ENCODE measurements at regions not wholly inside any gene's neighbourhood (a gene's known extent, or its start where the extent isn't known, plus 50 kb on each side); places are given as distances from the start of the nearest gene placed in this dataset.
"Not testable (repeated sequence)": the region's sequence is repeated elsewhere in the genome, so short reads cannot be mapped to it uniquely, and the experiment has no call there.

DNA sequence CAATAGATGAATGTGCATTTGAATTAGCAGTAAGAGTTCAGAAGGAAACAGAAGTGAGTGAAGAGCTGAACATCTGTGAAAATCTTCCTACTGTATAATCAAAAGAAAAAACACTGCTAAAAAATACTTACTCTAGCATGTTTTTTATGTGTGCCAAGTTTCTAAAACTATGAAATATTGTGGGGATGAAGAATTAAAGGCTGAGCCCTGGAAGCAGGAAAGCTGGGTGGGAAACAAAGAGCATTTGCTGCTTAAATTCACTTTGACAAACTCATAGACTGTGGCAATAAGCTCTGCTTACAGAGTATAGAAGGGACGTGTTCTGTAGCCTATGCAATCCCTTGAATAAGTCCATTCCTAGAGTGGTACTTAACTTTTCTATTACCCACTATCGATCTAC is 261.7 kb downstream of the ANKRD50 start:
- no peak for DNase-seq

DNA sequence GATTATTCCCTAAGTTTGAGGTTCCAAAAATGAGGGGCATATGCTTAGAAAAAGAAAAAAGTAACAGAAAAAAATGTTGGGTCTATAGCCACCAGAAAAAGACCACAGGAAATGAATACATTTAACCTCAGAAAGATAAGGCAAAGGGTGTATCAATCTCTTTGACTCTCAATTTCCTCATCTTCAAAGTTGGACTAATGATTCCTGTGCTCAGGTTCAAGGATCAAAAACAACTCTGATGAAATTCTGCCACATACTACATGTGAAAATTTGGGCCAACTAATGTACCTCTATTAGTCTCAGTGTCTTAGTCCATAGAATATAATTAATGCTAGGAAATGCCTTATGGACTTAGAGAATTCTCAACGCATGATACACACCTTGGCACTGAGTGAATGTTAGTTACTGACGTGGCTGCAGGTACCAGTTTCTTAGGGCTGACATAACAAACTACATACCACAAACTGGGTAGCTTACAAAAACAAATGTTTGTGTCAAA is 257.7 kb downstream of the ANKRD50 start:
- no peak for DNase-seq

DNA sequence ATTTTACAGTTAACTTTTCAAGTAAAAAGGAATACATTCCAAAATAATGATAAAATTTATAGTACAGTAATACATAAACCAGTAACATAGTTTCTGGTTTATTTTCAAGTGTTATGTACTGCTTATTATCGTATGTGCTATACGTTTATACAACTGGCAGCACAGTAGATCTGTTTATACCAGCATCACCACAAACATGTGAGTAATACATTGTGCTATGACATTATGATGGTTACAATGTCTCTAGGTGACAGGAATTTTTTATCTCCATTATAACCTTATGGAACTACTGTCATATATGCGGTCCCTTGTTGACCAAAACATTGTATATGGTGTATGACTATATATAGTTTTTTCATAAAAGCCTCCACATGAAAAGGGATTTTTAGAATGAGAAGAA is 256.9 kb downstream of the ANKRD50 start:
- no peak for DNase-seq

DNA sequence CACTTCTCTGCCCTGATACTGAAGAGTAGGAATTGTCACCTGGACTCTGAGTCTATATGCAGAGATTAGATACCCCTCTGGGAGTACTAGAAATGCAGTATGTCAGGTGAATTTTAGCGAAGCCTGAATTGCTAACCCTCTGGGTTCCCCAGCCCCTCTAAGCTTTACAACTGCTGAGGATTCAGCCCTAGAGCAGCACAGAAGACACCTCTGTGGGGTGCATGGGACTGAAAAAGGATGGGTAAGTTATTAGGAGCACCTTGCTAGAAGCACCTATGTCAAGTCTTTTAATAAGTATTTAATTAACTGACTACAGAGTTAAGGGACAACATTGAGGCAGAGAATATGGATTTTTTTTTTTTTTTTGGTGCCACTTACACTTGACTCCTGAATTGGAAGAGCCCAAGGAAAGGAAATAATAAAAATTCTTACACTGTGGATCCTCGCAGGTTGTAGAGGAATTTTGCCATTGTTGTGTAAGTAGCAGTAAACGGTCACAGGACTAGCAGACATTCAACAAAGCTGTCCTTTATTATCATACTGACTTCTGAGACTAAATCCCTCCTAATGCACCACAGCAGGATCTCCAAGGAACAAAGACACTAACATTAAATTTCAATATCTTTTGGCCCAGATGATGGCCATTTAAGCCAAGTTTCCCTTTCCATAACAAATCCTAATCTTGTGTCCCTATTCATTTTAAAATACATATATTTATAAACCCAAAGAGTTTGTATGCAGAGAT is 253.2 kb downstream of the ANKRD50 start:
- no peak for DNase-seq

- DNase-seq, result no peak
Observed at GRCh38 chr4:124459941-124460310, 252.6 kb downstream of the ANKRD50 start.

- DNase-seq, result not testable (repeated sequence)
Observed at GRCh38 chr4:124461592-124461991, 250.9 kb downstream of the ANKRD50 start.

DNA sequence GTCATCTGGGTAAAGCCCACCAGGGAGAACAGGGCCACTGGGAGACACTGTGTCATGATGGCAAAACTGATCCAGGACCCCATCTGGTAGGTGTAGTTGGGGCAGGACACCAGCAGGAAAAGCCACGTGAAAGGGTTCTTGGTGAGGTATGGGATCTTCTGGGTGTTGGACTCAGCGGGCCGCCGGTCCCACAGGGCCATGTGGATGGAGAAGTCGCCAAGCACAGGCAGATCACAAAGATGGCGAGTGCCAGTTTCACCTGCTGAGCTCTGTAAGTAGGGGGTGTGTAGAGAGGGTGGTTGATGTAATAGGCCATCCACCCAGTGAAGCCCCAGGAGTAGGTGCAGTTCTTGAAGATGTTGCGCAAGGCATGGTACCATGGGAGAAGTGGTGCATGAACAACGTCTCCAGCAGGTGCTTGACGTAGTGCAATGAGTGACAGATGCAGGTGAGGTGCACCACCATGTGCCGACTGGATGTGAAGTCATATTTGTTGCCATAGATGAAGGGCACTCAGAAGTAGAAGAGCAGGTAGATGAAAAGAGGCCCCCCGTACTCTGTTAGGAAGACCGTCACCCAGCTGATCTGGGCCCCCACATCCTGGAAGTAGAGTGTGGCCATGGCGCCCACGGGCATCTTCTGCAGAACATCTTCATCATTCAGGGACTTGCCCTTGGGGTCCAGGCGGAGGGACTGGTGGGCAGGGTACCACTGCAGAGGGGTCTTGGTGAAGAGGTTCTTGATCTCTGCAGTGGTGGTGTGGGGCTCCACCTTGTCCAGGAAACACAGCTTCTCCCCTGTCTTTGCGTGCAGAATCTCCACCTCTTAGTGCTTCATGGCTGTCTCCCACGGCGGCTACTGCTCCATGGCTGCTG is 249.3 kb downstream of the ANKRD50 start:
- DNase-seq, result no peak

- DNase-seq, result no peak
Observed at GRCh38 chr4:124464836-124465235, 247.7 kb downstream of the ANKRD50 start.

DNA sequence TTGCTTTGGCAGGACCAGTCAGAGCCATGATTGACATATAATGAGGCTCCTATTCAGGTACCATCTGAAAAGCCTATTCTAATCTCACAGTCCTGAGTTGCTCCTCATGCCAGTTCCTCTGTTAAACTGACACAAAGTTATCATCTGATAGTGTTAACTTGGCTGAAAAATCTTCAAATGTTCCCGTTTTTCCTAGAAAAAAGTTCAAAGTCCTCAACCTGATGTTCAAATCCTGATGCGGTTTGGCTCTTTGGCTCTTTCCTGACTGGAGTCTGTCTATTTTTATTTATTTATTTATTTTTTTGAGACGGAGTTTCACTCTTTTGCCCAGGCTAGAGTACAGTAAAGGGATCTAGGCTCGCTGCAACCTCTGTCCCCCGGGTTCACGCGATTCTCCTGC is 244.2 kb downstream of the ANKRD50 start:
- DNase-seq, result no peak

DNA sequence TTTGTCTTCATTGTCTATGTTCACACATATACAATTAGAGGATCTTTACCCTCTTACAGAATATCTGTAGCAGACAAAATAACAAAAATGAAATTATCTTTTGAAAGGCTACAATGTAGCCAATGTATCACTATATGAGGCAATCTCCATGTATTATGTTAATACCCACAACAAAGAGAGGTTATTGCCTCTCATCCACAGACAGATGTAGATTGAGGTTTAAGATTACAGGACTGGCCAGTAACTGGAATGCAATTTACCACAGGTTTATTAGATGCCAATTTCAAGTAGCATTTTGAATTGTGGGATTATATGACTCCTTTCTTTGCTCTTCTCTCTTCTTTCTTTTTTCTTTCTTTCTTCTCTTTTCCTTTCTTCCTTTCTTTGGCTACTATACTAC is 242.6 kb downstream of the ANKRD50 start:
- no peak for DNase-seq

DNA sequence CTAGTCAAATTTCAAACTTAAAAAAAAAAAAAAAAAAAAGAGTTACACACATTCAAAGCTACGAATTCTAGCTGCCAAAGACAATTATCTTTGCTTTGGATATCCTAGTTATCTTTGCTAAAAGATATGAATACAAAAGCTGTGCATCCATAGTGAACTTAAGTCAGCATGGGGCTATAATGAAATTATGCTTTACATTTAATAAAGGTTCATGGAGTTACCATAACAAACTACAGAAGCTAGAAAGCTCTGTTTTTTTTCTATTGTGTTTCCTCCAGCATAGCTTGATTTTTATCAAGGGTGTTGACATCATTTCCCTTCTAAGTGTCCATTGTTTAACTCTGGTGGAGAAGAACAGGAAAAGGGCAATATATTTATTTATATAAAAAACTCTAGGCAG is 234.1 kb downstream of the ANKRD50 start:
- no peak for DNase-seq

- DNase-seq, result no peak
Observed at GRCh38 chr4:124480061-124480460, 232.5 kb downstream of the ANKRD50 start.

DNA sequence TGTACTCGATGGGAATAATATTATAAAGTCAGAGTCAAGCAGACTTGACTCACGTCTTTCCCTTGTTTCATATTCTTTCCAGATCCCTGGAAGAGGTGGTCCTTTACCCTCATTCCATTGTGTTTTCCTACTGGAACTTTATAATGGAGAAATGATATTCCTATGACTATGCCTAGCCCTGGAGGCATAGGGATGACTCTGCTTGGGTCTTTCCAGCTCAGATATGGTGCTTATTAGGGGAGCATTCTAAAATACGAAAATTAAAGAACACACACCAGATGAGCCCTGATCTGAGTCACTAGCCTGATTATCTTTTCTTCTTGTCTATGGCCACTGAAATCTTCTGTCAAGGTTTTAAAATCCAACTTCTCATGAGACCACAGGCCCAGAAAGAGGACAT is 231.4 kb downstream of the ANKRD50 start:
- DNase-seq, result no peak

DNA sequence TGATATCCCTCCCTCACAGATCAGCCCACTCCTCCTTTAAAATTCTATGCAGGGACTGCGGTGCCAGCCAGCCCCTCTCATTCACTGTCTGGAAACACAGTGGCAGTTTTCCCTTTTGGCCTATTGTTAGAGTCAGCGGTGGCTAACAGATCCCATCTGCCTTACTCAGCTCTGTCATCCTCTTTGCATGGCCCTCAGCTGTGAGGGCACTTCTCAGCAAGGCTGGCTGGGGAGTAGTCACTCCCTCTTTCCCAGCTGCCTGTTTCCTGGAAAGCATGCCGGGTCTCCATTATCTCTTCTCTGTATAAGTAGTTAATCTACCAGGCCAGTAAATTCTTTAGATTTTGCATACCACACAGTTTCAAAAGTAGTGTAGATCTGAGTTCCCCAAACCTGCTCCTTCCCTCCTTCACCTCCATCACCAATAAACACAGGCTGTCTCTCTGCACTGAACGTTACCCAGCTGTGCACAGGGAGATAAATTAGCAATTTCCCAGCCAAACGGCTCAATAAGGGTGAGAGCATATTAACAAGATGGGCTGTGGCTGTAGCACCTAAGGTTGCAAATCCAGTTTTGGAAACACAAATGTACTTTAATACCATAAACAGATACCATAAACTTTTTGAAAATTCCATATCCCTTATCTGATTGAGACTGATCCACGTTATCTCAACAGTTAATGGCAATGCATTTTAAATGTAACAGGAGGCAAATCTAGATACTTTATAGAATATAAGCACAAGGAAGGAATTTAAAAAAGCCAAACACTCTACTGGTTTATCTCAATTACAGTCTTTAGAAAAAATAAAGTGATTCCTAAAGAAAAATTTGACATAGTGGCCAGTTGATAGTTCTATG is 229.3 kb downstream of the ANKRD50 start:
- DNase-seq, result peak in 1 of 56 donors; percentile 1

DNA sequence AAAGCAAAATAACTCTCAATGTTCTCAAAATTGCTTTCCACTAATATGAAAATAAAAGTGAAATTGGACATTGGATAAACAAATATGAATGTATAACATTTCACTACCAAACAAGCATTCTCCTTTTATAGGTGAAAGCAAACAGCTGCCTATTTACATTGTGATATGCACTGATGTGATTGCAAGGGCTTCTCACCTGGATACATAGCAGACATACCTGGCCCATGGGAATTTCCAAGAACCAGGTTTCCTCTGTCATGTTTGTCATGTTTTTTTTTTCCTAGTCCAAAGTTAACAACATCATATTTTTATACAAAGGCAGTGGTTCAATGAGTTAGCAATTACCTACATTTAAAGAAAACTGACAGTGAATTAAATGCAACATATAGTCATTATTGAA is 228.5 kb downstream of the ANKRD50 start:
- no peak for DNase-seq

- no peak for DNase-seq
Observed at GRCh38 chr4:124484940-124485339, 227.6 kb downstream of the ANKRD50 start.

DNA sequence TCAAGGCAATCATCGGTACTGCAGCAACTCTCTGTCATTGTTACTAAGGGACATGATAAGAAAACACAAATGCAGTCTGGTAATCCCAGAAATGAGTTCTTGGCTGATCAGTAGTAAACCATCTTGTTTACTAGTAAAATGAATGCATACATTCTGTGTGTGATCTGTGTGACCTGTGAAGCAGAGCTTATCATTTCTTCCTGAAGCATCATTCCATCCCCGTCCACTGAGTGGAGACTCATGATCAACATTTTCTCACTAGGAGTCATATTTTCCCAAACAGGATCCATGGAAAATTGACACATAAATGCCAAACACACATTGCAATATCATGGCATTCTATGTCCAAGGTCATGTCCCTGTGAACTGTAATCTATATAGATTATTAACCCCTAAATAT is 226.1 kb downstream of the ANKRD50 start:
- no peak for DNase-seq

- DNase-seq, result no peak
Observed at GRCh38 chr4:124487651-124488050, 224.9 kb downstream of the ANKRD50 start.

DNA sequence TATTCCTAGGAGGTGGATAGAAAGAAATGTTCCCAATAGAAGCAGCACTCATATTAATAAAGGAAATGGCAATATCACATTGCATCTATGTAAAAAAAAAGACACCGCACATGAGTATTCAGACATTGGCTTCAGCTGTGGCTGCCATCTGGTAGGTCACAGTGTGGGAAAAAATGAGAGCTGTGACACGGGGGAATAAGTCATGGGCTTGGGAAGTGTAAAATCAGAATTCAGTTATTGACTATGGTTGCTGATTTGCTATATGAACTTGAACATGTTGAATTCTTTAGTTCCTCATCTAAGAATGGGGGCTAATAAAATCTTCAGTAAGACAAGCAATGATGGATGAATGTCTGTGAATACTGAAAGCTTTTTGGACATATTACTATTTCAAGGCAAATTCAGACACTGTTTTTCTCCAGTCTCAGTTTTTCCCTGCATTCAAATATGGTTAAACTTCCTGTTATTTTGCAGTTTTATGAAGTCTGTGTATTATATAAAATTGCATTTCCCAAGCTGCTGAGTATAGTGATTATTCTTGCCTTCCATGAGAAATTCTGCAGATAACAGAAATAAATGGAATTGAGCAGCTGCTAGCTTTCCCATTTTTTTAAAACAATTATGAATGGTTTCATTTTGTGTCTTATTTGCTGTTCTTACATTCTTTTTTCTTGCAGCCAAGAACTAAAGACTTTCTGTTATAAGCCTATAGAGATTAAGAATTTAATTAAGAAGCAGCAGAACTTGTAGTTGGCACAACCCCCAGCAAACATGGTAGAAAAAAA is 221.0 kb downstream of the ANKRD50 start:
- DNase-seq, result no peak

- DNase-seq, result no peak
Observed at GRCh38 chr4:124499261-124499660, 213.3 kb downstream of the ANKRD50 start.

- no peak for DNase-seq
Observed at GRCh38 chr4:124501576-124501975, 211.0 kb downstream of the ANKRD50 start.
